Kasumi-1 (cell line): ENCODE measurements at regions not wholly inside any gene's neighbourhood (a gene's known extent, or its start where the extent isn't known, plus 50 kb on each side); places are given as distances from the start of the nearest gene placed in this dataset.

Experiments
- DNase-seq, 2 experiments: peaks; one replicate each; lab custom pipeline; 2025; lab: John Stamatoyannopoulos, UW

GRCh38 chr12:71010143-71010479, 89.6 kb upstream of the PTPRR start:
- DNase-seq = no peak

- DNase-seq = peak; percentile 32 to 34
These were observed 89.0 kb upstream of the PTPRR start for GRCh38 chr12:71009430-71010142.

DNA sequence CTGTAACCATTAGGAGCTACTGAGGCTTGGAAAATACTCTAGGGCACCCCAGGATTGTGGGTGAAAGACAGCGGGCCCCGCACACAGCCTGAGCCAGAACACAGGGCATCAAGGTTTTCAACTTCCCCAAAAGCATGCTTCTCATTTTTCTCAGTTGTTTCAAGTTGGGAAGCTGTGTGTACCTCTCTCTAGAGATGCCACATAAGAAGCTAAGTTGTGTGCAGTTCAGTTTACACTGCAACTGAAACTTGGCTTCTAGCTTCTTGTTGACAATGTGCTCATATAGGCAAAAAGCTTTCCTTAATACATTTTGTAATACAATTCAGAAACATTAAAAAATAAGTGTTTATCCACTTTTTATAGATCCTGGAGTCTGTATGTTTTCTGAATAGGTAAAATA, 88.1 kb upstream of the PTPRR start:
- peak; percentile 49 to 65 for DNase-seq

DNA sequence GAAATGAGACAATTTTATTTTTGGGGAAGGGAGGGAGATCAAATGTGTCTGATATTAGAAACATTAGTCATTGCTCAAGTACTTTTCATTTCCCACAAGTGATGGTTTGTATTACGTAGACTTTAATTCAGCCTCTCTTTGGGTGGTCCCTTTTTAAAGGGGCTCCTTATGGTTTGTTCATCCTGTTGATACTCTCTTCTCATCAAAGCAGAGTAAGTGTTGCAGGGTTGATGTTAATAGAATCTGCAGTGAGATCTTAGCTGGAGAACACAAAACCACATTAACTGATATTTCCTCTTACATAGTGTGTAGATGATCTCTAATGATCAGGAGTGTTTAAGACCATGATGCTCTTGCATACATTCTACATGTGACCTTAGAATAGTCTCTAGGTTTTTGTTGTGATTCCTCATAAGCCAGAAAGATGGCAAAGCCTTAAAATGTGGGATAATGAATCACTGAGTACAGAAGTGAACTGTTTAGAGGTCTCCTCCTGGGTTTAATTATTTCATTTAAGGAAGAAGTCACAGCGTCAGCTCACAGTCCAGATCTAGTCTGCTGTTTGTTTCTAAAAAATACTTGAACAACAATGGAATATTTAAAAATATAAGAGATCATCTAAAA, 87.4 kb upstream of the PTPRR start:
- DNase-seq = no peak

- peak; percentile 4 to 20 for DNase-seq
These were observed 86.5 kb upstream of the PTPRR start for GRCh38 chr12:71007020-71007419.

GRCh38 chr12:71005166-71005565, 84.6 kb upstream of the PTPRR start:
- no peak for DNase-seq

GRCh38 chr12:71004578-71004977, 84.0 kb upstream of the PTPRR start:
- DNase-seq = no peak

DNA sequence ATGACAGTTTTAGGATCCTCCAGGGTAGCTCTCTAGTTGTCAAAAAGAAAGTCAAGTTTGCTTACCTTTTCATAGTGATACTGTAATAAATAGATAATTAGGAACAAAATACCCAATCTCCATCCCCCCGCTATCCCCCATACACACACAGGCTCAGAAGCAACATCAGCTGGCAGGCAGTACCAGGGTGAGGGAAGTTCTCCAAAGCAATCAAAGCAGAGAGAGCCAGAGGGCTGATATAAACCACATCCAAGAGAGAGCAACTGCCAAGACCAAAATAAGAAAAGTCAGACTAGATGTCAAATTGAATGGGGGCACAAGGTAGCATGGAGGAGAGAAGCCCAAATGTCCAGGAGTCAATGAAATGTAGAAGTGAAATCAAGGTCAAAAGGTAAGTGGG, 80.2 kb upstream of the PTPRR start:
- no peak for DNase-seq

- no peak for DNase-seq
These were observed 79.7 kb upstream of the PTPRR start for GRCh38 chr12:71000255-71000654.

- no peak for DNase-seq
These were observed 73.8 kb upstream of the PTPRR start for GRCh38 chr12:70994217-70994788.

- DNase-seq = no peak
These were observed 68.7 kb upstream of the PTPRR start for GRCh38 chr12:70989232-70989631.

DNA sequence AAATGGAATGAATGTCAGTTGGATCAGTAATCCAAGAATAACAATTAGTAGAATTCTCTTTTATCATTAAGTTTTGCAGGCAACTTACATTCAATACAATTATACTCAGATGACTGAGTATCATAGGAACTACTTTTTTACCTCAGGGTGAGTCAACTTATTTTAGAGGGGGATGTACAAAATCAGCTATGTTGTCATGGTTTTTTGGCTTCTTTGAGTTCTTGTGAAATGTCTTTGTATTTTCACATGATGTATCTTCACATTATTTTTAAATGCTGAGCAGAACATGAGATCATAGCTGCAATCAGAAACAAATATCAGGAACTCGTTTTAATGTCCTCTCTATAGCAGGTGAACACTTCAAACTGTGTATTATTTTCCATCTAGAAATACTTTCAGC, 65.3 kb upstream of the PTPRR start:
- no peak for DNase-seq

DNA sequence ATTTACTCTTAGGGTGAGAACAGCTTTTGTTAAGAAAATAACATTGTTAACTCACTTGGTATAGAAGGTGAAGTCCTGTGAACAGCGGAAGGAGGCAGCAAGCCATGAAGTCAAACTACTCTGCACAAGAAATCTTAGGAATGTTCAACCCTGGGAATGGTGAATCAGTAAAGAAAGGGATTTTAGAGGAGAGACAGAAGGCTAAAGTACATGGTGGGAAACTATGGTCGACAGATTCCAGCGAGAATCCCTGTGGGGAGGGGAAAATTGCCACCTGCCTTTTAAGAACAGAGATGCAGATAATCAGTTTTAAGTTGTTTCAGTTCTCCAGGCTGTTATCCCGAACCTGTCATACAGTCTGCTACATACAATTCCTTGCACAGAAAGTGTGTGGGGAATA, 63.2 kb upstream of the PTPRR start:
- DNase-seq = no peak

DNA sequence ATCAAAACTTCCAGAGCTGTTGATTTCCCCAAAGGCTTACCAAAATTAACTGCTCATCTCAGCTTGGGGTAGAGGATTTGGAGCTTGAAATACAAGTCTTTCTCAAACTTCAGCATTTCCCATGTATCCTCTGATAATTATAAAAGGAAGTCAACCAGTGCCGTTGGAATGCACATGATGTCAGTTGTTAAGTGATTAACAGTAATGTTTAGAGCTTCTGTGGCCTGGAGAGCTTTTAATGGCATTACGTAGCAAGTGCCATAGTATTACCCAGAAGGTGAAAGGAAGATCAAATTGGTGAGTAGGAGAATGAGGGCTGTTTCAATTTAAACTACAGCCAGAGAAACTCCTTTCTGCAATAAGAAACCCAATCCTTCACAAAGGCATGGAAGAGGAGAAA, 62.5 kb upstream of the PTPRR start:
- no peak for DNase-seq

DNA sequence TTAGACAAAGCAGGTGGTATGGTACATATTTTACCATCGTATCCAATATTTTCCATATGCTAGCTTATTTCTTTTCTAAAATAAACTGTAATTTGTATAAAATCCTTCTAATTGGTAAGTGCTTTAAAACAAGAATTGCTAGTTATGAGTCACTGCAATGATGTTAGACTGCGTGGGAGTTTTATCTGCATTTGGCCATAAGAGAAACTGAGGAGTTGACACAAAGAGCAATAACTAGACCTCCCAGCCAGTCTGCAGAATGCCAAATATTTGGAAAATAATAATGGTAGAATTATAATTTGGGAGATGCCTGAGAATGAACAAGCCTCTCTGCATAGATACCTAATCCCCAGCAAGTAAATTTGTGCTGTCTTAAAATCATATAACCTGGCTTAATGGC, 61.7 kb upstream of the PTPRR start:
- no peak for DNase-seq

DNA sequence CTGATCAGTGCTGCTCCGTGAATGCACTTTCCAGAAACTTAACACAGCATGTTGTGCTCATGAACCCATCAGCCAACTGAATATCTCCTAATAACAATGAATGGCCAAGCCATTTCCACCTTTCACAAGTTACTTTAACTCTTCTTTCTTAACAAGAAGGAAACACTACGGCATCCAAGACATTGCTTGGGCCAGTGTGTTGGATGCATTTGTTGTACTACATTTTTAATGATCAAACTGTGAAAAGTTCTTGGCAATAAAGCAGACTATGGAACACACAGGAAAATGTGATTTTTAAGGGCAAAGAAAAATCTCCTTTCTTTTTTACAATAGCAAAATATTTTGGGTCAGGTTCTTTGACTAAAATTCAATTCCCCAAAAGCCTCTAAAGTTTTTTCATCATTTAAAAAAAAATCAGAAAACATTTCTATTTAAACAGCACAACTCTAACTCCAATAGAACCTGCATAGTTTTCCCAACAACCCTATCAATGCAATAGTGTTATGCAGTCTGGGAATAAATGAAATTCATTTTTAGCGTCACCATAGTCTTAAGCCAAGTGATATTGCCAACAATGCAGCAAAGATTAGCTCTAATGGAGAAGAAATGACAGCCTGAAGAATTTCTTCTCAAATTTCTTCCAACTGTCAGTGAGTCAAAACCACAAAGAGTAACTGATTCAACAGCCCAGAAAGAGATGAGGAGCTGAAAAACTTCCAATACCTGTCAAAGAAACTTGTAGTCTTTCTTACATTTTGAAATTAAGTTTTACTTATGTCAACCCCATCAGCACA, 50.7 kb upstream of the PTPRR start:
- peak; percentile 6 to 14 for DNase-seq
